Skeletal muscle tissue (tissue), 3 donors: ENCODE measurements at regions not wholly inside any gene's neighbourhood (a gene's known extent, or its start where the extent isn't known, plus 50 kb on each side); places are given as distances from the start of the nearest gene placed in this dataset.
A peak's percentile ranks its signal among the peaks of the same experiment; 100 is the strongest.

Experiments used
- H3K27ac ChIP-seq: one replicate; pipeline ENCODE4 v1.7.0; 2013; ENCODE audit warnings: mild to moderate bottlenecking, low read depth, low read length, inconsistent platforms
- H3K27me3 ChIP-seq, 3 donors: one replicate each; pipeline ENCODE4 v1.7.0; 2013; ENCODE audit warnings: low read length in 3 of 3; ENCODE audit not compliant: control insufficient read depth in 3 of 3, insufficient read depth in 3 of 3
- H3K36me3 ChIP-seq, 3 donors: one replicate each; pipeline ENCODE4 v1.7.0; 2013; ENCODE audit warnings: low read length in 3 of 3; ENCODE audit not compliant: control insufficient read depth in 3 of 3, insufficient read depth in 3 of 3
- H3K4me1 ChIP-seq, 3 donors: one replicate each; pipeline ENCODE4 v1.7.0; 2013; ENCODE audit warnings: low read length in 3 of 3, mild to moderate bottlenecking in 3 of 3; ENCODE audit not compliant: control insufficient read depth in 3 of 3, insufficient read depth in 3 of 3
- H3K4me3 ChIP-seq, 3 donors: one replicate each; pipeline ENCODE4 v1.7.0; 2013; ENCODE audit warnings: low read length in 3 of 3
- H3K9ac ChIP-seq, 3 donors: one replicate each; pipeline ENCODE4 v1.7.0; 2013; ENCODE audit warnings: low read length in 3 of 3, mild to moderate bottlenecking in 3 of 3, moderate library complexity in 2 of 3, low read depth in 1 of 3
- H3K9me3 ChIP-seq, 3 donors: one replicate each; pipeline ENCODE4 v1.7.0; 2013; ENCODE audit warnings: low read length in 3 of 3; ENCODE audit not compliant: control insufficient read depth in 3 of 3
- donor health status: Osteomylitis.

DNA sequence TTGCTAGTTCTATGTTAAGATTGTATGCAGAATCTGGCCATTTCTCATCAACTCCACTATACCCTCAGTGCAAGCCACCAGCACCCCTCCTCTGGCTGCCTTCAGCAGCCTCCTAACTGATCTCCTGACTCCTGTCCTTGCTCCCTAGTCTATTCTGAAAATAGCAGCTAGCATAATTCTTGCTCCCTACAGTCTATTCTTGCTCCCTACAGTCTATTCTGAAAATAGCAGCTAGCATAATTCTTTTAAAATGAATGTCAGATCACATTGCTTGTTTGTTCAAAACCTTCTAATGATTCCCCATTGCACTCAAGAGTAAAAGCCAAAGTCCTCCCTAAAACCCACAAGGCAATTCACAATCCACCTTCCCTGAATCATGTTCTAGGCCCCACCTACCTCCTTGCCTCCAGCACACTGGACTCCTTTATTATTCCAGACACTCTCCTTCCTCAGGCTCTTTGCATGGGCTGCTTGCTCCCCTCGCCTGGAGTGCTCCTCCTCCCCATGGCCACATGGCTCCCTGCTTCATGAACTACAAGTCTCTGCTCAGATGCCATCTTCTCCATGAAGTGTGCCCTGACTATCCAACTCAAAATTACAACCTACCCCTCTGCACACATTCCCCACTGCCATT, 164.2 kb upstream of the TNFAIP3 start:
- Histone ChIP-seq H3K36me3 (no peaks in the 10 kb centered on the region), H3K4me1 (peaks cover 10 to 19% (median 14%) of the 10 kb centered on the region in 3 donors), H3K27me3 (no peaks in the 10 kb centered on the region), H3K4me3 (peak overlapping the region in 1 of 3 donors; percentile 16), H3K9ac (no peak overlapping the region), H3K27ac (peak overlapping the region; percentile 77), H3K9me3 (no peaks in the 10 kb centered on the region)

DNA sequence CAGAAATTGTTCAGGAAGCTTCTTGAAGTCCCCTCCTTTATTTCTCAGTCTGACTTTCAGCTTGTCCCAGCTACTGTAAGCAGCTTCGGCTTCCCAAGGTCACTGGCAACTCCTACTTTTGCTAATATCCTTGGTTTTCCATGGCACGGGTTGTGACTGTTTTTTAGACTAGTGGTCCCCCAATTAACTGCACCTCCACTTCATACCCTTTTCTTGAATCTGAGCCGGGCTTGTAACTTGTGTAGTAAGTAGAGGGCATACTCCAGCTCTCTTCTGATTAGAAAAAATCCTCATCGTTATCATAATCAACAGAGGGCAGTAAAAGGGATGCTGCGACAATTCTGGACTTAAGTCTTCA, 162.3 kb upstream of the TNFAIP3 start:
- H3K27ac ChIP-seq, result no peak overlapping the region
- peaks cover 14 to 19% (median 14%) of the 10 kb centered on the region in 3 donors for H3K4me1 ChIP-seq
- no peak overlapping the region for H3K9ac ChIP-seq
- H3K36me3 ChIP-seq, result no peaks in the 10 kb centered on the region
- no peaks in the 10 kb centered on the region for H3K9me3 ChIP-seq
- no peaks in the 10 kb centered on the region for H3K27me3 ChIP-seq
- no peak overlapping the region for H3K4me3 ChIP-seq

DNA sequence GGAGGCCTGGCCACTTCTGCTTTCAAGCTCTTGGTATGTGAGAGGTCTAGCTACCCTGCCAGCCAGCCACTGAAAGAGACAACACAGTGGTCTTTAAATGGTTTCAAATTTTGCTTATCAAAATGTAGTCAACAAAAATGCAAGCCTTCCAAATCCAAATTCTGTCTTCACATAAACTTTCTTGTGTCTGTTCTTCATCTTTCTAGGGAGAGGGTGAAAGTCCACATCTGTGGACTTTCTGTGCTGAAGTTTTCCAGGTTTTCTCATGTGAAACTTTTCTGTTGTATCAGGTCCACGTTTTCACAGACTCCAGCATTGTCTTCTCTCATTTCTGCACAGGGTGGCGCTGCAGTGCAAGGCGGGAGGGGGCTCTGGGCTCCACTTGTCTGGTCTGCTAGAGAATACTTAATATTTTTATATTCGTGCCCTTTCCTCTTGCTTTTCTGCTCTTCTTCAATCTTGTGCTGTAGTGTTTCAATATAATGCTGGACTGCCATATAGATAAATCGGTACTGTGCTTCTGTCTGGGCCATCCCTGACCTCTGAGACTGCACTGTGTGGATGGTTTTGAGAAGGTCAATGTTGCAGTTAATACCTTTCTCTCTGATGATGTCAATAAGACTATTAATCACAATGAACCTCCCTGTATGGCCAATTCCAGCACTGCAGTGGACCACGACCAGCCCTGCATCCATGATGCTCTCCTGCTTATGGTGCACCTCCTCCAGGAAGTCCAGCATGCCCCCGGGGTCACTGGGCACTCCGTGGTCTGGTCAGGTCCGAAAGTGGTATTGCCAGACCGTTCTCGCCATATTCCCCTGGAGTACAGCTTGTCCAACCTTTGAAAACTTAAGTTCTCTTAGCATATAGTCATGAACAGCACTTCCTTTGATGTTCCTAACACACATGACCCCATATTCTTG, 161.6 kb upstream of the TNFAIP3 start:
- Histone ChIP-seq H3K4me1 (peaks cover 14 to 19% (median 14%) of the 10 kb centered on the region in 3 donors), H3K9me3 (no peaks in the 10 kb centered on the region), H3K27ac (no peak overlapping the region)

DNA sequence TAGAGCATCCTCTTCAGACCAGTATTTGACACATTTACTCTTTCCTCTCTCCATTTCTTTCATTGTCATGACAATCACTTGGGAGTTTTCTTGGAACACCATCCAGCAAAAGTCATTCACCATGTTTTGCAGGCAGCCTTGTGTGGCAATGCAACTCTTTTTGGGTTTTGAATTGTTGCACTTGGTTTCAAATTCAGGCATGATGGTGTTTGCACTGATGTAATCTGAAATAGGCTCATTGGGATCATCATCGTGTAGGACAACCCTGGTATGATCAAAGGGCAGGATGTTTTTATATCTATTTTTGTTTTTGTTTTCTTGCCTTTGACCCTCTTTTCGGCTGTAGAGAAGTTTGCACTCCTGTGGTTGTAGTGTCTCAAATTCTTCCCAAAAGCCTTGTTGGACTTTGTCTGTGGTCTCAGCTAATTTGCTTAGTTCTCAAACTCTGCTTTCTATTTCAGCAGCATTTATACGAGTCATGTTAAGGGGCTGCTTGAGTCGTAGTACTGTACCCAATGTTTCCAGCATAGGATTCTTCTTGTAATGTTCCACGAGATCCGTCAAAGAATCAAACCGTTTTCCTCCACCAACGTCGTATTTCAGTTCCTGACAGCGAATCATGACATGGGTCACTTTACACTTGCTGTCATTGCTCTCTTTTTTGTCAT, 160.8 kb upstream of the TNFAIP3 start:
- Histone ChIP-seq H3K27ac (no peak overlapping the region), H3K4me1 (peaks cover 14 to 19% (median 14%) of the 10 kb centered on the region in 3 donors), H3K4me3 (no peak overlapping the region), H3K27me3 (no peaks in the 10 kb centered on the region), H3K36me3 (no peaks in the 10 kb centered on the region), H3K9ac (no peak overlapping the region), H3K9me3 (no peaks in the 10 kb centered on the region)

More for the DNA sequence above, 161.6 kb upstream of the TNFAIP3 start:
- Histone ChIP-seq H3K36me3 (no peaks in the 10 kb centered on the region), H3K9ac (no peak overlapping the region), H3K27me3 (no peaks in the 10 kb centered on the region), H3K4me3 (no peak overlapping the region)

DNA sequence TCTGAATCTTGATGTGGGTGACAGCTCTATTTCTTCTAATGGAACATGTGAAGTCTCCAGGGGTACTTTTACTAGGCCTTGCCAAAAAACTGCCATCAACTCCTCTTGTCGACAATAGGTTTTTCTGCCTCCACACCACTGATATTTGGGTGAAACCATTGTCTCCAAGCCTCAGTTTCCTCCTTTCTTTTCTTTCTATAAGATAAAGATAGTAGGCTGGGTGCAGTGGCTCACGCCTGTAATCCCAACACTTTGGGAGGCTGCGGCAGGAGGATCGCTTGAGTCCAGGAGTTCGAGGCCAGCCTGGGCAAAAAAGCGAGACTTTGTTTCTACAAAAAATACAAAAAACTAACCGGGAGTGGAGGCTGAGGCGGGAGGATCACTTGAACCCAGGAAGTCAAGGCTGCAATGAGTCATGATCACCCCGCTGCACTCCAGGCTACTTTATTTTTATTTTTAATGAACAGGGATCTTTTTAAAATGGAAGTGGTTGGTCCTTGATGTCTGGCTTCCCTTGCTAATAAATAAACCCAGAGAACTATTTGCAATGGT, 159.9 kb upstream of the TNFAIP3 start:
- Histone ChIP-seq H3K27me3 (no peaks in the 10 kb centered on the region), H3K9ac (no peak overlapping the region), H3K4me1 (peaks cover 10 to 14% (median 13%) of the 10 kb centered on the region in 3 donors), H3K9me3 (no peaks in the 10 kb centered on the region), H3K36me3 (no peaks in the 10 kb centered on the region), H3K27ac (no peak overlapping the region), H3K4me3 (no peak overlapping the region)

DNA sequence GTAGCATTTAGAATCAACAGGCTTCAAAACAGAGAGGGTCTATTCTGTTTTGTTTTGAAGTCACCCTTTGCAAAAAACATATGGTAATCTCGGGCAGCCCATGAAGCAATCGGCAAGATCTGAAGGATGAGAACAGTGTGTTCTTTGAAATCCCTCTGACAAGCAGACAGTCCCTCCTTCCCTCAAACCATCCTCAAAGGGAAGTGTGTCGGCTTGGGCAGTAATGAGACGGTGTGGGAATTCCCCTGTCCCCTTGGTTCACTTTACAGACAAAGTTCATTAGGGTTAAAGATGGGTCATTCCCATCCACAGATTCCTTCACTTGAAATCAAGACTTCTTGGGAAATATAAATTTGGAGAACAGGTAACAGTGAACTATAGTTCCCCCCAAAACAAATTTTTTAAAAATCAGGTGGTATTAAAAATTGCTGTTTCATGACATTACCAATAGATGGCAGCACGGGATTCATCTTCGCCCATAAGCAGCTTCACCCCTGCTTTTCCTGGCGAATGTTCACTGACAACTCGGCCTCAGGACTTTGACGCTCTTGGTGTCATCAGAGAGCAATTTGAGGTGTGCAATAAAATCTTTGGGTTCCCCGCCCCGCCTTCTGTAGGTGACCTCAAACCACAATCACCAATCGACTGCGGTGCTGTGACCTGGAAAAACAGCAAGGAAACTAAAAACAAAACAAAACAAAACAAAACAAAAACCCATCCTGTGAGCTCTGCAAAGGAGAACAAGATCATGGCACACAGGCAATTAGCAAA, 159.3 kb upstream of the TNFAIP3 start:
- H3K4me1 ChIP-seq, result peaks cover 5 to 8% (median 7%) of the 10 kb centered on the region in 3 donors
- H3K36me3 ChIP-seq, result no peaks in the 10 kb centered on the region
- H3K4me3 ChIP-seq, result peak overlapping the region in 2 of 3 donors; percentile 24 to 33
- no peaks in the 10 kb centered on the region for H3K27me3 ChIP-seq
- no peak overlapping the region for H3K27ac ChIP-seq
- no peaks in the 10 kb centered on the region for H3K9me3 ChIP-seq
- H3K9ac ChIP-seq, result peak overlapping the region in 1 of 3 donors; percentile 36

DNA sequence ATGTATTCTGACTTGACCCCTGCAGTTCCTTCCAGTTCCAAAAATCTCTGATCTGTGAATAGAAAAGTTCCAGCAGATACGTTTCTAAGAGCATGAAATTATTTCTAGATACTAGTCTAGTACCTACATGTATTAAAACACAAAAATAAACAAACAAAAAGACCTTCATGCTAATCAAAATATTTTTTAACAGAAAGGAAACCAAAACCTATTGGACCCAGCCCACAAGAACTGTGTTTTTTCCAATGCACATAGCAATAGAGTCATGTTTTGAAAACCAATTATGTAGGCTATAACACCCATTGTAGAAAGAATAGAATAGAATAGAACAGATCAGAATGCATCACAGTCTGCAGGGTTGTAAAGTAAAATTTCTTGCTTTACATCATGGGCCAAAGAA, 158.6 kb upstream of the TNFAIP3 start:
- no peaks in the 10 kb centered on the region for H3K9me3 ChIP-seq
- no peaks in the 10 kb centered on the region for H3K27me3 ChIP-seq
- peaks cover 0 to 8% (median 2%) of the 10 kb centered on the region in 3 donors for H3K4me1 ChIP-seq
- no peak overlapping the region for H3K9ac ChIP-seq
- peak overlapping the region in 1 of 3 donors; percentile 33 for H3K4me3 ChIP-seq
- no peak overlapping the region for H3K27ac ChIP-seq
- H3K36me3 ChIP-seq, result no peaks in the 10 kb centered on the region

DNA sequence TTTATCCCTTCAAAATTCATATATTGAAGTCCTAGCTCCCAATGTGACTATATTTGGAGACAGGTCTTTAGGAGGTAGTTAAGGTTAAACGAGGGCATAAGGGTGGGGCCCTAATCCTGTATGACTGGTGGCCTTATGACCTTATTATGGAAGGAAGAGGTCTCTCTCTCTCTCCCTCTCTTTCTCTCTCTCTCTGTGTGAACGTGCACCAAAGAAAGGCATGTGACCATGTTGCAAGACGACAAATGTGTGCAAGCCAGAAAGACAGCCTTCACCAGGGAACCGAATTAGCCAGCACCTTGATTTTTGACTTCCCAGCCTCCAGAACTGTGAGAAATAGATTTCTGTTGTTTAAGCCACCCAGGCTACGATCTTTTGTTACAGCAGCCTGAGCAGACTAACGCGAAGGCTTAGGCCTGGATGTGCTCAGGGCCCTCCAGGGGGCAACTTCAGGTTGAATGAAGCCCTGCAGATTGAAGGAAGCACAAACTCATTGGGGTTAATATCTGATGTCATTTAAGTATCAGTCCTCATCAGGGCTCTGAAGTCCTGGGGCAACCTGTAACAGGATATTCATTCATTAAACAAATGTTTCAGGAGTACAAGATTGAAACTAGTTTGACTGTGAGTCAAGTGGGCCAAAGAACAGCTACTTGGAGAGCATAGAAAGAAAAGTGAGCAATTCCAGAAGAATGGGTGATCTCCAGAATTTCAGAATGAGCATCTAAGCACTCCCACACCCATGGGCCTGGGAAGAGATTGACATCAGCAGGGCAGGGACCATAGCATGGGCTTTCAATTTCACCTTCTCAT, 157.4 kb upstream of the TNFAIP3 start:
- Histone ChIP-seq H3K36me3 (no peaks in the 10 kb centered on the region), H3K27ac (no peak overlapping the region), H3K9ac (no peak overlapping the region), H3K9me3 (no peaks in the 10 kb centered on the region), H3K4me1 (peaks cover 0 to 8% (median 2%) of the 10 kb centered on the region in 3 donors), H3K27me3 (no peaks in the 10 kb centered on the region), H3K4me3 (no peak overlapping the region)

DNA sequence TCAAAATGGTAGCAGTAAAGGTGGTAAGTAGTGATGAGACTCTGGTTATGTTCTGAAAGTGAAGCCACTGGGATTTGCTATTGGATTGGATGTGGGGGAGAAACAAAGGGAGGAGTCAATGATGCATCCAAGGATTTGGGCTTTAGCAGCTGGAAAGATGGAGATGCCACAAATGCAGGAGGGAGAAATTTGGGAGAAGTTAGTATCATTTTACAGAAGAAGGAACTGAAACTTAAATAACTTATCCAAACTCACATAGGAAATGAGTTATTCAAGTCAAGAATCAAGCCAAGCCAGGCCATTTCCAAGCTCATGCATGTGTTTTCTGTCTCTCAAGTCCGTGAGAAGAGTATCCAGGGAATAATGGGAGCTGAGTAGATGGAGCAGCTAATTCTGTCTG, 155.1 kb upstream of the TNFAIP3 start:
- no peak overlapping the region for H3K4me3 ChIP-seq
- H3K4me1 ChIP-seq, result peaks cover 0 to 8% (median 6%) of the 10 kb centered on the region in 3 donors
- H3K36me3 ChIP-seq, result no peaks in the 10 kb centered on the region
- H3K9me3 ChIP-seq, result no peaks in the 10 kb centered on the region
- no peak overlapping the region for H3K27ac ChIP-seq
- H3K27me3 ChIP-seq, result no peaks in the 10 kb centered on the region
- no peak overlapping the region for H3K9ac ChIP-seq
